ENCODE measurements at regions not wholly inside any gene's neighbourhood (a gene's known extent, or its start where the extent isn't known, plus 50 kb on each side); places are given as distances from the start of the nearest gene placed in this dataset.

DNA sequence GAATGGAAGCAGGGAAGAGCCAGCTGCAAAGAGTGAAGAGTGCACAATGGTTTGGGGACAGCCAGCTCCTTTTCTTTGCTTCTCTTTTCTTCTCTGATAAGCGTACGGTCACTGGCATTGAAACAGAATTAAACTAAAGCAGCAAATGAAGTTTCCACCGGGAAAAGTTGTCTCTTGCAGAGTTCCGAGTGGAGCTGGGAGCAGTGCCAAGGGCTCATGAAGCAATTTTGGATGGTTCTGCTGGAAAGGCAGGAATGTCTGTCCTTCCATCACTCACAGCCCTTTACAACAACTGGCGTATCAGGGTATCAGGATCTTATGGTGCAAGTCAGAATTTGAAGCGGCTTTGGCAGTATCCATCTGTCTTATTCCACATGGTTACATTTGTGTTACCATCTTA, 1042.9 kb downstream of the NTRK3 start:
- TF ChIP-seq POLR2AphosphoS5 (IDR thresholded peaks at IDR 0.05) = no peak
- TF ChIP-seq, protein P1, sequence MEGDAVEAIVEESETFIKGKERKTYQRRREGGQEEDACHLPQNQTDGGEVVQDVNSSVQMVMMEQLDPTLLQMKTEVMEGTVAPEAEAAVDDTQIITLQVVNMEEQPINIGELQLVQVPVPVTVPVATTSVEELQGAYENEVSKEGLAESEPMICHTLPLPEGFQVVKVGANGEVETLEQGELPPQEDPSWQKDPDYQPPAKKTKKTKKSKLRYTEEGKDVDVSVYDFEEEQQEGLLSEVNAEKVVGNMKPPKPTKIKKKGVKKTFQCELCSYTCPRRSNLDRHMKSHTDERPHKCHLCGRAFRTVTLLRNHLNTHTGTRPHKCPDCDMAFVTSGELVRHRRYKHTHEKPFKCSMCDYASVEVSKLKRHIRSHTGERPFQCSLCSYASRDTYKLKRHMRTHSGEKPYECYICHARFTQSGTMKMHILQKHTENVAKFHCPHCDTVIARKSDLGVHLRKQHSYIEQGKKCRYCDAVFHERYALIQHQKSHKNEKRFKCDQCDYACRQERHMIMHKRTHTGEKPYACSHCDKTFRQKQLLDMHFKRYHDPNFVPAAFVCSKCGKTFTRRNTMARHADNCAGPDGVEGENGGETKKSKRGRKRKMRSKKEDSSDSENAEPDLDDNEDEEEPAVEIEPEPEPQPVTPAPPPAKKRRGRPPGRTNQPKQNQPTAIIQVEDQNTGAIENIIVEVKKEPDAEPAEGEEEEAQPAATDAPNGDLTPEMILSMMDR (IDR thresholded peaks at IDR 0.05) = no peak
- TF ChIP-seq POLR2A (IDR thresholded peaks at IDR 0.05; ENCODE audit: low read depth) = no peak
- TF ChIP-seq EP300 (IDR thresholded peaks at IDR 0.05) = no peak
